Fibroblast of skin of left biceps (primary cell): ENCODE measurements at regions not wholly inside any gene's neighbourhood (a gene's known extent, or its start where the extent isn't known, plus 50 kb on each side); places are given as distances from the start of the nearest gene placed in this dataset.

ENCODE experiments used
- DNase-seq, 2 experiments: peaks; one replicate each; pipeline ENCODE4 v3.0.0-alpha.2; 2013; ENCODE audit warnings: low read depth in 2 of 2

- DNase-seq = no peak
Measured at GRCh38 chr19:16000024-16000663, 51.3 kb downstream of the OR10H4 start.

DNA sequence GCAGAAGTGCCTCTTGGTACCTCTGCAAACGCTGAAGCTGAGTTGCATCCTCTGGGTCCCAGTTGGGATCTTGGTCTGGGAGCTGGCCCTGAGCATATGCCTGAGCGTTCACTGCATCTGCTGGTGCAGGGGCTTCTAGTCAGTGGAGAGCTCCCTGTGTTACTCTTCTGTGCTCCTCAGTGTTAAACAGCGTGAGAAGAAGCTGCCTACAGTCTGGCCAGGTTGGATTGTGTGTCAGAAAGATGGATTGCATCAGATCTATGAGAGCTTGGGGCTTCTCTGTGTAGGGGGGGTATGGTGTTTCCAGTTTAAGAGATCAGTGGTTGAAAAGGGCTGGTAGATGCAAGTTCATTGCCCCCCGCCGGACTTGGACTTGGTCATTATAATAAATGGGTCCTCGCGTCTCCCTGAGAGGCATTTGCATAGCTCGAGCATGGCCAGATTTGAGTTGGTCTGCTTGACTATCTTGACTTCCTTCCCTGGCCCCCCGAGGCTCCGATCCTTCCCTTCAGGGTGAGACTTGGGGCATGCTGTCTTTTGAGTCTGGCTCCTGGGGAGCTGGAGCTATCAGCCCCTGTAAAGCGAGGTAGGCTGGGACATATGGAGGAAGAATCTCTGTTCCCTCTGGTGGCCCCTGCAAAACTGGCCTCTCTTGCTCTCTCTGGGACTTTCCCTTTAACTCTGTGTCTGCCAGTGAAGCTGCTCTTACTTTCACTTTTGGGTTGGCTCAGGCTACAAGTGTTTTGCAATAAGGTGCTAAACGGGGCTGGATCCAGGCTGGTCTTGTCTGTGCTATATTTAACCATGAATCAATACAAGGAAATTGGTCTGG lies 52.9 kb downstream of the OR10H4 start:
- DNase-seq = peak; percentile 40 to 49

- no peak for DNase-seq
Measured at GRCh38 chr19:16002406-16003384, 53.9 kb downstream of the OR10H4 start.

DNA sequence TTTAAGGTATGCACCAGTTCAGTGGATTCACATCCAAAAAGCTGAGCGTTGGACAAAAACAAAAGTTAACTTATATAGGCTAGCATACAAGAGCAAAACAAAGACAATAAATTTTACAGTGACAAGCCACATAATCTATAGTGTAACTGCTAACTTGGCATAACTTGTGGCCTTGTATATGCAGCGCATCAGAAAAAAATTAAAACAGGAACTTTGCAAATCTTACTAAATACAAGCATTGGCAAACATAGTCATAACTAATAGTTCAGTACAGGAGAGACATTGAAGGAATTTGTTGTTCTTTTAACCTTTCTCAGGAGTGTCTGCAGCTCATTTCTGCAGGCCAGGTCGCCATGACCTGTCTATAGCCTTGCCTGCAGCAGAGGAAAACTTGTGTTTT lies 54.6 kb downstream of the OR10H4 start:
- DNase-seq = no peak

DNA sequence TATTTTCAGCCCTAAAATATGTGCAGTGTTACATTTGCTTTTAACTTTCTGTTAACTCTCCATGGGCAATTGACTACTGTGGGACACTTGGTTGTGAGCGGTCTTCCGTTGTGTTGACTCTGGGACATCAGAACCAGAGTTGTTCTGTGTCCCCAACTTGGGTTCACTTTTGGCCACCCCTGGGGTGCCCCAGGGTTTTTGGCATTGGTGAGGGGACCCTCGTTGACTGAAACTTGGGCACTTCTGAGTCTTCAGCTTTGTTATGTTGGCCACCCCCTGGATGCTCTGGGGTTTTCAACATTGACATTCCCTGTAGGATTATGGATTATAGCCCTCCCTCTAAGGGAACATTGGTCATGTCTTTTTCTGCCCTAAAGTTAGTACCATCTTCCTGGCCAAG lies 57.1 kb downstream of the OR10H4 start:
- DNase-seq = no peak

GRCh38 chr19:16012552-16012951 lies 63.7 kb upstream of the TPM4 start:
- no peak for DNase-seq

GRCh38 chr19:16013181-16013850 lies 63.0 kb upstream of the TPM4 start:
- no peak for DNase-seq

DNA sequence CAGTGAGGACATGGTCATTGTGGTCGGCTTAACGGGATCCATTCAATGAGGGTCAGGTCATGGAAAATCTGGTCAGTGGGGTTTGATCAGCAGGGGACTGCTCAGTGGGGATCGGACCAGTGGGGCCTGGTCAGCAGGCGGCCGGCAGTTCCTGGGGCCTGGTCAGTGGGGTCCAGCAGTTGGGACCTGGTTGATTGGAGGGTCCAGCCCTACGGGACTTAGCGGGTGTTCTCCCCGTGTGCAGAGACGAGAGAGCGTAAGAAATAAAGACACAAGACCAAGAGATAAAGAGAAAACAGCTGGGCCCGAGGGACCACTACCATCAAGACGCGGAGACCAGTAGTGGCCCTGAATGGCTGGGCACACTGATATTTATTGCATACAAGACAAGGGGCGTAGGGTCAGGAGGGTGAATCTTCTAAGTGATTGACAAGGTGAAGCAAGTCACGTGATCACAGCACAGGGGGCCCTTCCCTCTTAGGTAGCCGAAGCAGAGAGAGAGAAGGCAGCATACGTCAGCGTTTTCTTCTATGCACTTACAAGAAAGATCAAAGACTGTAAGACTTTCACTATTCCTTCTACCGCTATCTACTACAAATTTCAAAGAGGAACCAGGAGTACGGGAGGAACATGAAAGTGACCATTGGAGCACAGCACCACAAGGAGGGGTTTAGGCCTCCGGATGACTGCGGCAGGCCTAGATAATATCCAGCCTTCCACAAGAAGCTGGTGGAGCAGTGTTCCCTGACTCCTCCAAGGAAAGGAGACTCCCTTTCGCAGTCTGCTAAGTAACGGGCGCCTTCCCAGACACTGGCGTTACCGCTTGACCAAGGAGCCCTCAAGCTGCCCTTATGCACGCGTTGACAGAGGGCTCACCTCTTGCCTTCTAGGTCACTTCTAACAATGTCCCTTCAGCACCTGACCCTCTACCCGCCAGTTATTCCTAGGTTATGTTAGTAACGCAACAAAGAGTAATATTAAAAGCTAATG lies 62.1 kb upstream of the TPM4 start:
- no peak for DNase-seq

- DNase-seq = no peak
Measured at GRCh38 chr19:16014923-16015804, 61.1 kb upstream of the TPM4 start.

DNA sequence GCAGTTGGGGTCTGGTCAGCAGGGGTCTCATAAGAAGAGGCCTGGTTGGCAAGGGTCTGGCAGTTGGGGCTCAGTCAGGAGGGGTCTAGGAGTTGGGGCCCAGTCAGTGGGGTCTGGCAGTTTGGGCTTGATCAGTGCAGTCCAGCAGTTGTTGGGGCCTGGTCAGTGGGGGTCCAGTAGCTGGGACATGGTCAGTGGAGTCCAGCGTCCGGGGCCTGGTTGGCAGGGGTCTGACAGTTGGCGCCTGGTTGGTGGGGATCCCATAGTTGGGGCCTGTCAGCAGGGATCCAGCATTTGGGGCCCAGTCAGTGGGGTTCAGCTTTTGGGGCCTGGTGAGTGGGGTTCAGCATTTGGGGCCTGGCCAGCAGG lies 60.5 kb upstream of the TPM4 start:
- DNase-seq = no peak

- no peak for DNase-seq
Measured at GRCh38 chr19:16016226-16017137, 59.8 kb upstream of the TPM4 start.

DNA sequence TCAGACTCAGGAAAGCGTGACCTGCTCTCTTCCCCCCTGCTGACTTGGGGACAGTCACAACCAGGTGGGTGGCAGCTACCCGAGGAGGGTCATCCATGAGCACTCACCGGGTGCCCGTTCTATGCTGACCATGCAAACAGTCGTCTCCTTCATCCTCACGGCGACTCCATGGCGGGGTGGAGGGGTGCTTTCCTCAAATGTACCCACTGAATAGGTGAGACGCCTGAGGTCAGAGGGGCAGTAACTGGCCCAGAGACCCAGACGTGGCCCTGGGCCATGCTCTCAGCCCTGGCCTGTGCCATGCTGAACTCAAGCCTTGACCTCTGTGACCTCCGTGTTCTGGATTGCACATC lies 59.2 kb upstream of the TPM4 start:
- DNase-seq = no peak

DNA sequence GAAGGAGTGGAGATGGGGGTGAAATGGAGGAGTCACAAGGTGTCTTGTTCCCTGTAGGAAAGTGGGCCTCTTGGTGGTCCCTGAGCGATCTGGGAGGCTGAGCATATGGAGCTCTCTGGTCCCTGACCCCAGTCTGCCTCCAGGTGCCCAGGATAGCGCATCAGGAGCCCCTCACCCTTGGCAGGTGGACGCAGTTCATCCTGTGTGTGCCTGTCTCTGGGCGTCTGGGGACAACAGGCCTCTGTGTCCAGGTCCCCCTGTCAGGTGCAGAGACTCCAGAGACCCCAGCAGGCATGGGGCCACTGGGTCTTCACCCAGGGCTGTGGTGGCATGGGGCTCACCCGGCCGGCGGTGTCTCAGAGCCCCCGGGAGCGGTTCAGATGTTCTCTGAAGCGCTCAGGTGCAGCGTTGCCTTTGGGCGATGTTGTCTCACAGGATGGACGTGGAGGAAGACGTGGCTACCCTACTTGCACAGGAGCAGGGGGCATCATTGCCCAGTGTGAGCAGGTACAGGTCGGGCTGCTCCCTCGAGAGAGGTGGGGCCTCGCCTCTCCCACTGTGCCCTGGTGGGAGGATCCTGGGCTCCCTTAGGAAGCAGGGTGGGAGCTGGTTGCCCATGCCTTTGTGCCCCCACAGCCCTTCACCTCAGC lies 58.1 kb upstream of the TPM4 start:
- no peak for DNase-seq

GRCh38 chr19:16018801-16019551 lies 57.3 kb upstream of the TPM4 start:
- no peak for DNase-seq

DNA sequence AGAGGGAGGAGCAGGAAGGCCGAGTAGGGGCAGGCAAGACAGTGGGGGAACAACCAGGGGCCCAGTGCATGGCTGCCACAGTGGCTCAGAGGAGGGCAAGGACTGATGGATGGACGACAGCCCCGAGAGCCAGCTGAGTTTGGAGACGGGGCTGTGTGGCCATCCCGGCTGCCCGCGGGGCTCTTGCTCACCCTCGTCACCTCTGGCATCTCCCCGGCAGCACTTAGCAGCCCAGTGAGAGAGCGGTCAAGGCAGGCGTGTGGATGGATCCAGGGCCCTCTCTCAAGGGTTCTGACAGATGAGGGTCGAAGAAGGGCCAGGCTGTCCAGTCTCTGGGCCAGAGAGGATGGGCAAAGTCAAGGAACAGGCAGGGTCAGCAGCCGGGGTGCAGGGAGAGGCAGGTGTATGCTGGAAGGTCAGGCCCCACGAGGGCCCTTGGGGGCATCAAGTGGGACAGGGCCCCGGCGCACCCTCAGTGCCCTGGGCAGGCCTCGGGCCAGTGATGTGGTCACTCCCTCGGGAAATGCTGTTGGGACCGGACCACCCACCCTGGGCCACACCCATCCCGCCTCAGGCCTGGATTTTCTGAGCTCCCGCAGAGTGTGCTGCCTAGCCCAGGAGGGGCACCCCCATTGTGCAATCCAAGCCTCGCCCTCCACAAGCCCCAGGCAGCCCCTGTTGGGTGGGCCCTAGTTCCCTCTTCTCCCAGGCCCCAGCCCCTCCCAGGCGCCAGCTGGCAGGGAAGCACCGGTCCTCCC lies 56.4 kb upstream of the TPM4 start:
- DNase-seq = no peak

DNA sequence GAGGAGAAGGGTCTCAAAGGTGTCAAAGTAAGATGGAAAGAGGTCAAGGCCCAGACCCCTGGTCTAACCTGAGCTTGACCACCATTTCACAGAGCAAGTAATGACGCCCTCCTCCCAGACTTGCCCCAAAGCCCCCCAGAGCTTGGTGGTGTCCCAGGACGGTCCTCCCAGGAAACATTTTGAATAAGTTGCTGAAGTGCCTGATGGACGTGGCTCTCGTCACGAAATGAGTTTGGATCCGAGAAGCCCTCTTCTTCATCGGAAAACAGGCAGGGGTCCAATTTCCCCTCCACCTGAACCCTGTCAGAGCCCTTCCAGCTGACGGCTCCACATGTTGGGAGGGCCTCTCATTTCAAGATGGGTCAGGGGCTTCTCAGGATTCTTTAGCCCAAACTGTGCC lies 54.5 kb upstream of the TPM4 start:
- no peak for DNase-seq

- DNase-seq = no peak
Measured at GRCh38 chr19:16022251-16022650, 54.0 kb upstream of the TPM4 start.
